ENCODE measurements at regions not wholly inside any gene's neighbourhood (a gene's known extent, or its start where the extent isn't known, plus 50 kb on each side); places are given as distances from the start of the nearest gene placed in this dataset.

DNA sequence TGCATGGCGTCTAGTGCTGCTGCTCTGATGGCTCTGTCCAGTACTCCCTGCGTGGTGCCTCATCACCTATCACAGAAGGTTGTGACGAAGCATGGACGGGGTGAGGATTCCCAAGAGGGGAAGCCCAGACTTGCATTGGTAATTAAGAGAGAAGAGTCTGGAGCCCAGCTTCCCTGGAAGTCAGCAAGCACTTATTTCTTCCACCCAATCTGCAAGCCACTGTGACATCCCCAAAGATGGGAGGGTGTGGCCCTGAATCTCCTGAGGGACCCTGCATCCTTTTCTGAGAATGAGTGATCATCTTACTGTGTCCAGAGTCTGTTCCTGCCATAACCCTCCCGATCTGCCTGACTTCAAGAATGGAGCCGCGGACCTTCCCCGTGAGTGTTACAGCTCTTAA, 166.7 kb downstream of the PTPN20 start:
- TF ChIP-seq, protein P1, sequence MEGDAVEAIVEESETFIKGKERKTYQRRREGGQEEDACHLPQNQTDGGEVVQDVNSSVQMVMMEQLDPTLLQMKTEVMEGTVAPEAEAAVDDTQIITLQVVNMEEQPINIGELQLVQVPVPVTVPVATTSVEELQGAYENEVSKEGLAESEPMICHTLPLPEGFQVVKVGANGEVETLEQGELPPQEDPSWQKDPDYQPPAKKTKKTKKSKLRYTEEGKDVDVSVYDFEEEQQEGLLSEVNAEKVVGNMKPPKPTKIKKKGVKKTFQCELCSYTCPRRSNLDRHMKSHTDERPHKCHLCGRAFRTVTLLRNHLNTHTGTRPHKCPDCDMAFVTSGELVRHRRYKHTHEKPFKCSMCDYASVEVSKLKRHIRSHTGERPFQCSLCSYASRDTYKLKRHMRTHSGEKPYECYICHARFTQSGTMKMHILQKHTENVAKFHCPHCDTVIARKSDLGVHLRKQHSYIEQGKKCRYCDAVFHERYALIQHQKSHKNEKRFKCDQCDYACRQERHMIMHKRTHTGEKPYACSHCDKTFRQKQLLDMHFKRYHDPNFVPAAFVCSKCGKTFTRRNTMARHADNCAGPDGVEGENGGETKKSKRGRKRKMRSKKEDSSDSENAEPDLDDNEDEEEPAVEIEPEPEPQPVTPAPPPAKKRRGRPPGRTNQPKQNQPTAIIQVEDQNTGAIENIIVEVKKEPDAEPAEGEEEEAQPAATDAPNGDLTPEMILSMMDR (conservative IDR thresholded peaks at IDR 0.05; ENCODE audit: low read depth, low read length), result no peak
- Histone ChIP-seq H3K4me3 (IDR thresholded peaks at IDR 0.05; ENCODE audit: insufficient read depth, low read depth, low read length) (no peak overlapping the region), H3K36me3 (ENCODE audit: insufficient read depth) (no peaks in the 10 kb centered on the region), H3K27ac (no peak overlapping the region), H4K20me1 (ENCODE audit: insufficient read depth) (no peaks in the 10 kb centered on the region), H3K79me2 (ENCODE audit: insufficient read depth, low read depth) (no peaks in the 10 kb centered on the region), H3K4me2 (no peak overlapping the region), H3K9ac (no peak overlapping the region), H3K27me3 (ENCODE audit: insufficient read depth, low read depth) (no peaks in the 10 kb centered on the region), H2AFZ (ENCODE audit: low read depth) (no peak overlapping the region), H3K4me1 (ENCODE audit: low read depth, poor library complexity, severe bottlenecking) (peaks cover 36% of the 10 kb centered on the region)

DNA sequence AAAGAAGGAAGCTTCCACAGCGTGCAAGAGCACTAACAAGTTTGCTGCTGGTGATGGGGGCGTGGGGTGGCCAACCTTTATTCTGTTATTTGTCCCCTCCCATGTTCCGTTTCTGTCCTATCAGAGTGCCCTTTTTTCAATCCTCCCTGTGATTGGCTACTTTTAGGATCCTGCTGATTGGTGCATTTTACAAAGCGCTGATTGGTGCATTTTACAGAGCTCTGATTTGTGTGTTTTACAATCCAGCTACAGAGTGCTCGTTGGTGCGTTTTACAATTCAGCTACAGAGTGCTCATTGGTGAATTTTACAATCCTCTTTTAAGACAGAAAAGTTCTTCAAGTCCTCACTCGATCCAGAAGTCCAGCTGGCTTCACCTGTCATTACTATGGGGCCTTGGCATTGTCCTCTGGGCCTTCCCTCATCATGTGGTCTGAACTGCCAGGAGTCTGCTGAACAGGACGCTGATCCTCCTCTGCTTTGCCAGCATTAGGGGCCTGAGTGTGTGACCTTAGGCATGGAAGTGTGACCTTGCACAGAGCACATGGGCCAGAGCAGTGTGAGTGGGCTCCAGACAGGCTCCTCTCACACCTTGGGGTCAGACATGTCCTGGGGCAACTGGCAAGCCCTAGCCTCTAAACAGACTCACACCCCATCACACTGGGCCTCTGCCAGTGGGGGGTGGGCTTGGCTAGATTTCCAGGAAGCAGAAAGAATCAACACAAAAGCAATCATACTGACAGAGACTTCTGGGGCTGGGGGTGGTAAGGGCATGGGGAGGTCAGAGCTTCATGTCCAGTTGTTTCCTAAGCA, 167.4 kb downstream of the PTPN20 start:
- Histone ChIP-seq H3K27ac (peak overlapping the region; percentile 34; the same call in 1 of the 2 replicates), H3K4me2 (peak overlapping the region; percentile 76), H2AFZ (ENCODE audit: low read depth) (0 out of 2 replicates have a peak overlapping the region, but pooled peaks have one; percentile 1), H3K27me3 (ENCODE audit: insufficient read depth, low read depth) (no peaks in the 10 kb centered on the region), H3K79me2 (ENCODE audit: insufficient read depth, low read depth) (no peaks in the 10 kb centered on the region), H3K9ac (no peak overlapping the region), H3K36me3 (ENCODE audit: insufficient read depth) (no peaks in the 10 kb centered on the region), H4K20me1 (ENCODE audit: insufficient read depth) (no peaks in the 10 kb centered on the region), H3K4me3 (IDR thresholded peaks at IDR 0.05; ENCODE audit: insufficient read depth, low read depth, low read length) (no peak overlapping the region), H3K4me1 (ENCODE audit: low read depth, poor library complexity, severe bottlenecking) (peaks cover 36% of the 10 kb centered on the region)
- TF ChIP-seq, protein P1 (conservative IDR thresholded peaks at IDR 0.05; ENCODE audit: low read depth, low read length), result no peak

DNA sequence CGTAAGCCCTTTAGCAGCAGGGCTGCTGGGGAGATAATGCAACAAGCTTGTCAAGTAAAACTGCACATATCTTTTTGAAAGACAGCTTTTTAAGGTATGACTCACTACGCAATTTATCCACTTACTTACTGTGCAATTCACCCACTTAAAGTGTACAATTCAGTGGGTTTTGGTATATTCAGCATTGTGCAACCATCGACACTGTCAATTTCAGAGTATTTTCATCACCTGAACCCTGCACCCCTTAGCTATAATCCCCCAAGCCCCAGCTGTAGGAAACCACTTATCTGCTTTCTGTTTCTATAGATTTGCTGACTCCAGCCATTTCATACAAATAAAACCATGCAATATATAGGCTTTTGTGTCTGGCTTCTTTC, 168.0 kb downstream of the PTPN20 start:
- TF ChIP-seq, protein P1 (conservative IDR thresholded peaks at IDR 0.05; ENCODE audit: low read depth, low read length), result no peak
- no peaks in the 10 kb centered on the region for H3K27me3 ChIP-seq (ENCODE audit: insufficient read depth, low read depth)
- peak overlapping the region; percentile 76 for H3K4me2 ChIP-seq
- H4K20me1 ChIP-seq (ENCODE audit: insufficient read depth), result no peaks in the 10 kb centered on the region
- H3K4me1 ChIP-seq (ENCODE audit: low read depth, poor library complexity, severe bottlenecking), result peaks cover 36% of the 10 kb centered on the region
- H3K36me3 ChIP-seq (ENCODE audit: insufficient read depth), result no peaks in the 10 kb centered on the region
- peak overlapping the region; percentile 1; the same call in 1 of the 2 replicates for H2AFZ ChIP-seq (ENCODE audit: low read depth)
- peak overlapping the region; percentile 34; the same call in 1 of the 2 replicates for H3K27ac ChIP-seq
- no peak overlapping the region for H3K9ac ChIP-seq
- H3K4me3 ChIP-seq (IDR thresholded peaks at IDR 0.05; ENCODE audit: insufficient read depth, low read depth, low read length), result no peak overlapping the region
- no peaks in the 10 kb centered on the region for H3K79me2 ChIP-seq (ENCODE audit: insufficient read depth, low read depth)

DNA sequence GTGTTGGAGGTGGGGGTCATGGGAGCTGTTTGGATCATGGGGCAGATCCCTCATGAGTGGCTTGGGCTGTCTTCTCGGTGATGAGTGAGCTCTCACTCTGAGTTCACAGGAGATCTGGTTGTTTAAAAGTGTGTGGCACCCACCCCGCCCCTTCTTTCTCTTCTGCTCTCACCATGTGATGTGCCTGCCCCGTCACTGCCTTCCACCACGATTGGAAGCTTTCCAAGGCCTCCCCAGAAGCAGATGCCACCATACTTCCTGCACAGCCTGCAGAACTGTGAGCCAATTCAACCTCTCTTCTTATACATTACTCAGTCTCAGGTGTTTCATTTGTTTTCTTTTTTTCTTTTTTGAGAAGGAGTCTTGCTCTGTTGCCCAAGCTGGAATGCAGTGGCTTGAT, 170.0 kb downstream of the PTPN20 start:
- Histone ChIP-seq H3K36me3 (ENCODE audit: insufficient read depth) (no peaks in the 10 kb centered on the region), H3K9ac (no peak overlapping the region), H3K4me1 (ENCODE audit: low read depth, poor library complexity, severe bottlenecking) (peaks cover 36% of the 10 kb centered on the region), H3K79me2 (ENCODE audit: insufficient read depth, low read depth) (no peaks in the 10 kb centered on the region), H3K27ac (no peak overlapping the region), H4K20me1 (ENCODE audit: insufficient read depth) (no peaks in the 10 kb centered on the region), H3K4me3 (IDR thresholded peaks at IDR 0.05; ENCODE audit: insufficient read depth, low read depth, low read length) (no peak overlapping the region), H2AFZ (ENCODE audit: low read depth) (no peak overlapping the region), H3K4me2 (no peak overlapping the region), H3K27me3 (ENCODE audit: insufficient read depth, low read depth) (no peaks in the 10 kb centered on the region)
- TF ChIP-seq, protein P1 (conservative IDR thresholded peaks at IDR 0.05; ENCODE audit: low read depth, low read length), result no peak
